ENCODE measurements at regions not wholly inside any gene's neighbourhood (a gene's known extent, or its start where the extent isn't known, plus 50 kb on each side); places are given as distances from the start of the nearest gene placed in this dataset.

GRCh38 chr5:167661605-167662004 is 629.8 kb upstream of the WWC1 start:
- DNase-seq (ENCODE audit: extremely low read depth in 1 of 11, low read depth in 9 of 11, low spot score in 4 of 11): no peak

- no peak for DNase-seq (ENCODE audit: extremely low read depth in 1 of 11, low read depth in 9 of 11, low spot score in 4 of 11)
These were observed 627.1 kb upstream of the WWC1 start for GRCh38 chr5:167664222-167664804.

- no peak for DNase-seq (ENCODE audit: extremely low read depth in 1 of 11, low read depth in 9 of 11, low spot score in 4 of 11)
These were observed 625.5 kb upstream of the WWC1 start for GRCh38 chr5:167665841-167666375.

GRCh38 chr5:167671176-167671575 is 620.3 kb upstream of the WWC1 start:
- DNase-seq (ENCODE audit: extremely low read depth in 1 of 11, low read depth in 9 of 11, low spot score in 4 of 11): no peak

- no peak for DNase-seq (ENCODE audit: extremely low read depth in 1 of 11, low read depth in 9 of 11, low spot score in 4 of 11)
These were observed 617.5 kb upstream of the WWC1 start for GRCh38 chr5:167673942-167674341.

GRCh38 chr5:167678481-167678880 is 613.0 kb upstream of the WWC1 start:
- no peak for DNase-seq (ENCODE audit: extremely low read depth in 1 of 11, low read depth in 9 of 11, low spot score in 4 of 11)

GRCh38 chr5:167684251-167684650 is 607.2 kb upstream of the WWC1 start:
- DNase-seq (ENCODE audit: extremely low read depth in 1 of 11, low read depth in 9 of 11, low spot score in 4 of 11): no peak

- no peak for DNase-seq (ENCODE audit: extremely low read depth in 1 of 11, low read depth in 9 of 11, low spot score in 4 of 11)
These were observed 602.9 kb upstream of the WWC1 start for GRCh38 chr5:167688341-167689130.

GRCh38 chr5:167694325-167695147 is 596.9 kb upstream of the WWC1 start:
- DNase-seq (ENCODE audit: extremely low read depth in 1 of 11, low read depth in 9 of 11, low spot score in 4 of 11): no peak

GRCh38 chr5:167696558-167697314 is 594.7 kb upstream of the WWC1 start:
- DNase-seq (ENCODE audit: extremely low read depth in 1 of 11, low read depth in 9 of 11, low spot score in 4 of 11): no peak

GRCh38 chr5:167699432-167699831 is 592.0 kb upstream of the WWC1 start:
- no peak for DNase-seq (ENCODE audit: extremely low read depth in 1 of 11, low read depth in 9 of 11, low spot score in 4 of 11)

GRCh38 chr5:167701051-167701450 is 590.4 kb upstream of the WWC1 start:
- no peak for DNase-seq (ENCODE audit: extremely low read depth in 1 of 11, low read depth in 9 of 11, low spot score in 4 of 11)

GRCh38 chr5:167702014-167702413 is 589.4 kb upstream of the WWC1 start:
- no peak for DNase-seq (ENCODE audit: extremely low read depth in 1 of 11, low read depth in 9 of 11, low spot score in 4 of 11)

GRCh38 chr5:167708449-167708848 is 583.0 kb upstream of the WWC1 start:
- no peak for DNase-seq (ENCODE audit: extremely low read depth in 1 of 11, low read depth in 9 of 11, low spot score in 4 of 11)

- DNase-seq (ENCODE audit: extremely low read depth in 1 of 11, low read depth in 9 of 11, low spot score in 4 of 11): no peak
These were observed 581.8 kb upstream of the WWC1 start for GRCh38 chr5:167709625-167710024.

- DNase-seq (ENCODE audit: extremely low read depth in 1 of 11, low read depth in 9 of 11, low spot score in 4 of 11): no peak
These were observed 580.9 kb upstream of the WWC1 start for GRCh38 chr5:167710444-167711073.

GRCh38 chr5:167712986-167713585 is 578.4 kb upstream of the WWC1 start:
- no peak for DNase-seq (ENCODE audit: extremely low read depth in 1 of 11, low read depth in 9 of 11, low spot score in 4 of 11)

GRCh38 chr5:167713896-167714295 is 577.5 kb upstream of the WWC1 start:
- DNase-seq (ENCODE audit: extremely low read depth in 1 of 11, low read depth in 9 of 11, low spot score in 4 of 11): no peak

All from renal cortex interstitium (tissue), 11 donors.